Muscle of back (tissue), 3 donors: ENCODE measurements at regions not wholly inside any gene's neighbourhood (a gene's known extent, or its start where the extent isn't known, plus 50 kb on each side); places are given as distances from the start of the nearest gene placed in this dataset.
A peak's percentile ranks its signal among the peaks of the same experiment; 100 is the strongest.

ENCODE experiments used
- DNase-seq, 3 donors: peaks; one replicate each; pipeline versions ENCODE4 v3.0.0 to v3.0.0-alpha.2; 2013

DNA sequence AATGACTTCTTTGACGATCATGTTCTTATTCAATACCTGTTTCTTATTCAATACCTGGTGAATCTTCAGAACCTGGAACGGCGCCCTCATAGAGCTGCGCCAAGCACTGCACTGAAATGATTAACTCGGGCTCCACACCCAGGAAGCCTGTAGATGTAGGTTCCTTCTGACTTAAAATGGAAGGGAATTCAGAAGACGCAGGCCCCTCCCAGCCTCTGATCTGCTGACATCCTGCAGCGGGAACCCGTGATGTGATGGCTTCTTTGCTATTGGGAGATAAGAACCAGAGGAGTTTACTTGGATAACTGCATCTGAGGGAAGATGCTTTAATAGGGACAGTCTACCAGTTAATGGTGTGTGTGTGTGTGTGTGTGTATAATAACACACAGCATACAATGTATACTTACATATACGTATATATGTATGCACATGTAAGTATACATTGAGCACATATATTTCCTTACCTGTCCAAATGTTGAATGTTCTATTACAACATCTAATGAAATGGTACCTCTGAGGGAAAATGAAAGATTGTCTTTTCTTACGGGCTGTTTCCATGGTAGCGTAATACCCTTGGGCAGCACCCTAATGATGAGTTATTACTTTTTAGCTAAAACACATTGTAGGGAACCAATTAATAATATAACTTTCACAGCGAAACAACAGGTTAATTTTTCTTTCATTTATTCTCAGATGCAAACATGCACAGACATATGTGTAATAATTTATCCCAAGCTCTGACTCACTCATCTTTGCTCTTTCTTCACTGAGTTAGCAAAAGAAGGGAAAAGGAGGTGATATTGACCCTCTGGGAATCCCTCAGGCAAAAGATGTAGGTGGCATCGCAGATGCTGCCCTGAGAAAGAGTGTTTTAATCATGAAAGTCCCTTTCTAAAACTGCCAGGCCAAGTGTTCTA, 379.8 kb downstream of the SIPA1L2 start:
- no peak for DNase-seq

DNA sequence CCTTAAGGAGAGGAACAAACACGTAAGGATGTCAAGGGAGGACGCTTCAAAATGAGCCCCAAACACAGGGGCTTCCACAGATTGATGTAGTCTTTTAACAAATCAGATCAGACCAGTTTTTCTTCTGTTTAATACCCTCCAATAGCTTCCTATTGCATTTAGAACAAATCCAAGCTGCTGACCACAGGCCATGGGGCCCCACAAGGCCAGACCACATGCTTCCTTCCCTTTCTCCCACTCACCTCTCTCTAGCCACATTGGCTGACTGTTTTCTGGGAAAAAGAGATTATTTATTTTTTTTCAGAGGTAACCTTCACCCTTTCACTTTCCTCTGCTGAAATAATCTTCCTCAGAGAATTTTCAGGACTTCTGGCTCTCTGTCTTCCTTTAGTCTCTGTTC, 380.6 kb downstream of the SIPA1L2 start:
- no peak for DNase-seq

DNA sequence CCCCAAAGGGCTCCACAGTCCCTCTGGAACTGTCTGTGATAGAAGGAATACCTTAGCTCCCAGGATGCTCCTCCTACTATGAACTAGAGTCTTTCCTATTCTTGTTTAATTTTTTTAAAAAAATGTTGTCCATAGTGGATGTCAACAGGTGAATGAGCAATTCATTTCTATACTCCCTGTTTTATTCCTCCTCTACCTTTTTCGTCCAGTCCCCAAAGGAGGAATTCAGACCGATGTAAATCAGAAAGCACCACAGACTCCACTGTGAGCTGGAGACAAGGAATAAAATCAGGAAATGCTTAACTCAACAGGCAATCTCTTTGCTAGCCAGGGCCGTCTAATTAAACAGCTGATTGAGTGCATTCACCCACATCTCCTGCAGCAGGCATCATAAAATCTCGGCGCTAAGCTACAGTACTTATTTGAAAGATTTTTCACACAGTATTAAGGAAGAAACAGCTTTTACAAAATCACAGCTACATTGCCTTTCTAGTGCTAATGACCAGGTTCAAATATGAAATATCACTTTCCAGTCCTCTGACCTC, 381.6 kb downstream of the SIPA1L2 start:
- DNase-seq = no peak

DNA sequence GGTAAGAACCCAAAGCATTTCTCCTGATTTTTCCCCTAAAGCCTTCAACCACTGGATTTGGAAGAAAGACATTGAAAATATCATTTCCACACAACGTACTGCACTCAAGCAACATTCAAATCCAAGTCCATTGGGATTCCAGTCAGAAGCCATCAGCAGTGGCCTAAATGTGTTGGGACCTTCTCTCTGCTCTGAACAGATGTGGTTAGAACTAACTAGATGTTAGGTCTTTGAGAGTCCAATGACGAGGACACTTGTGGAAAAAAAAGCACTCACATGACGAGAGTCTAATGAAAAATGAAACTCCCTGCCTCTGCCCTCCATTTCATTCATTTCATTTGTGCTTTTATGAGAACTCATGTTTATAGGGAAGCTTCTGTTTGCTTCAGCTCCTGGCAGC, 382.3 kb downstream of the SIPA1L2 start:
- DNase-seq = peak in 1 of 3 donors; percentile 16

DNA sequence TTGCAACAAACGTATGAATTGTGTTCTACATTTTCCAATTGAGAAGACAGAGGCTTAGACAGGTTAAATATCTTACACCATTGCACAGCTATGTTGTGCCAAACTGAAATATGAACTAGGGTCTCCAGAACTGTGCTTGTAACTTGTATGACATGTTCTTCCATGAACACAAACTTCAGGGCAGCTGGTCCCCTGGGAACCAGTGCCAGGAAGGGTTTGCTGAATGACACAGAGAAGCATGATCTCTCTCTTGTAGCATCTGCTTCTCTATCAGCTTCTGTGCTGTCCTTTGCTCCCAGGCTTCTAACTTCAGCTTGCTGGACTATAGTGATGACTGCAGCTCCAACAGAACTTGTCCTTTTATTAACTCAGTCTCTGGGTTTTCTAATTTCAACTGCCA, 385.5 kb downstream of the SIPA1L2 start:
- peak in 2 of 3 donors; percentile 5 to 30 for DNase-seq

DNA sequence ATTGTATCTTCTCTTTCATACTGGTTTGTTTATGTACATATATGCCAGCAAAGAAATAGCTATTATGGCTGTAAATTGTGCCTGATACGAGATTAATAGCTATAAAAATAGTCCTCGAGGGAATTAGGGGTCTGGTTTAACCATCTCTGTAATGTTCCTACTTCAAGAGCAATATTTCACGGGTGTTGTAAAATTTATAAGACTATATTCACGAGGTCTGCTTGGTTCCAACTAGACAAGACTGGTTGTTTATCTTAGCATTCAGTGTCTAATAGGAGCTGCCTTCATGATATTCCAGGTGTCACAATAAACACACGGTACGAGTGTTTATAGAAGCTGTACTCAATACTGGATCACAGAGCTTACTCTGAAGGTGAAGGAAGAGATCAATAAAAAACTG, 389.9 kb downstream of the SIPA1L2 start:
- DNase-seq = no peak

DNA sequence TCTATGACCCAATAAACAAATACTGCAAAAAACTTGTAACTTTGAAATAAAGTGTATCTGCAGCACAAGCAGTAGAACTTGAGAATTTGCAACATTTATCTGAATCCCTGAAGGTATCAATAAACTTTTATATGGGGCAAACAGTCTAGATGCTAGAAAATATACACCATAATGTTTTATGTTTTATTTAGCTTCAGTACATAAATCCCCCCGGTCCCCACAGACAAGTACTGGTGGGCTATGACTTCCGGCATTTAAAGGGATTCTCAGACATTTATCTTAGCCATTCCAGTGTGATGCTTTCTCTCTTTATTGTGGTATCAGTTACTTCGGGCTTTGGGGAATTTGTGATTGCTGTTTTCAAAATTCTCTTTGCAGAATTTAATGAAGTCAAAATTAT, 390.4 kb downstream of the SIPA1L2 start:
- no peak for DNase-seq

DNA sequence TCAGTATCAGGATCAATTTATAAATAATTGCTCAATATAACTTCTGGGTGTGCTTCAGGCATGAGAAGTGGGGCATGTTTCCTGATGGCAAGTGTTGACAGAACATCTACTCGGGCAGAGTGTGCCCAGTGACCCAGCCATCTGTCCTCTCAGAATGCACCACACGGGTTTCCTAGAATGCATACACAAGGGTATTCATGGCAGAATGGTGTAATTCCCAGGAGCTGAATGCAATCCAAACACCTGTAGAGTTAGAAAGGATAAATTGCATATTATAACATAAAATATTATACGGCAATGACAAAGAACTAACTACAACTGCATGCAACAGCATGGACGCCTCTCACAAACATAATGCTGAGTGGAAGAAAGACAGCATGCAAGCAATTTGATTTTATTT, 391.9 kb downstream of the SIPA1L2 start:
- no peak for DNase-seq

DNA sequence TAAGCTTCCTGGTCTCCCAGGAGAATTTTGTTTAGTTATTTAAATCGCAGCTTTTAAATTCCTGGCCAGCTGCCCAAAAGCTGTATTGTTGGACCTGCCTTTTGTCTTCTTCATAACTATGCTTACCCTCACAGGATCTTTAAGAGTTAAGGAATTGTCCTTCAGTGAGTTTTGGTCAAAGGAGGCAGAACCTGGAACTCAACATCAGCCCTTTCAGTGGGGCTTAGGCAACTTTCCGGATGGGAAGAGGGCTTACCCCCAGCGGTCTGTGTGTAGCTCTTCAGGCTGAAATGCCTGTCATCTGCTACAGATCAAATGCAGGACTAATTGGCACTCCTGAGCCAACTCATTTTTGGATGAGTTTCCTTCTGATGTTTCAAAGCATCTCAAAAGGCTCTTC, 402.6 kb downstream of the SIPA1L2 start:
- DNase-seq = no peak

DNA sequence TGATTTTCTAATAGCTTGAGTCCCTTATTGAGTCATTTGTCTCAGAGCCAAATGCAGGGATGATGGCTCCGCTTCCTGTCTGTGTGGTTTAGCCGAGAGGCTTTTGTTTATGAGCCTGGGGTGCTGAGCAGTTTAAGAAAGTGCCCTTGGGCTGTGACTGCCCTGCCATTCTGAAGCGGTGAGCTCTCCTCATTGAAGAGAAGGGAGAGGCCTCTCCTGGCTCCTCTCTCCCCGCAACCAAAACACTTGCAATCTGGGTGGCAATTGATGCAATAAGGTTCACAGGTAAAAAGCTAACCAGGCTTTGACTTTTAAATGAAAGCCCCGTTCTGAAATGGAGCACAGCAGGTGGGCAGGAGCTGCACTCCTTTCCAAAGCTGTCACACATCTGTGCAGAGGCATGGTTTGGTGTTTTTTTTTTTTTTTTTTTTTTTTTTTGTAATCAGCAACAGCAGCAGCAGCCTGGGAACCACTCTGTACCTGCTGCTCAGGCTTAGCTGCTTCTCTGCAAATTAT, 403.7 kb downstream of the SIPA1L2 start:
- DNase-seq = peak in 2 of 3 donors; percentile 11 to 29

DNA sequence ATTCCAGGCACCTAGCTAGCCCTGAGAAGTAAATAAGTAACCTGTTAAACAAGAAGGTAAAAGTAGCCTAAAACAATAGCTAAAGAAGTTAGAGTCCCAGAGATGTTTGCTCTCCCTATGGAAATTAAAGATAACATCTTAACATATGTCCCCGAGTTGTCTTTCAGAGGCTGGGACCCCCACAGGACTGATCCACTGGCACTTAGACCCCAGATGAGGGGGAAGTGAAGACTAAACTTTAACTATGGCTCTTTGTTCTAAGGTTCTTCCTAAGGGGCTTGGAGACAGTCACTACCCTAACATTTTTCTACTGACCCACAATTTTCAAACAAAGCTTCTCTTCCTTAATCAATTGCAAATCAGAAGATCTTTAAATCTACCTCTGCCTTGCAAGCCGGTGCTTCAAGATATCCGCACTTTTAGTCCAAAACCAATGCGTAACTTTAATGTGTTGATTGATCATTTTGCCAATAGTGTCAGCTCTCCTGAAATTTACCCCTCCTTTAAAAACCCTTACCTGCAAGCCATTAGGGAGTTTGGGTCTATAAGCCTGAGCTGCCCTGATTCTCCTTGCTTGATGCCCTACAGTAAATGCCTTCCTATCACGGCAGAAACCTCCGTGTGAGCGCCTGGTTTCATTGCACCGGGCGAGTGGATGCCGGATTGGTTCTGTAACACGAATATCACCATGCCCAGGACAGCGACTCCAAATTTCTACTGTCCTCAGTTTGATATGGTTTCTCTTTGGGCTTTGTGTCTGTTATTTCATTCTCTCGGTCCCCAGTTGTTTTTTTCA, 404.4 kb downstream of the SIPA1L2 start:
- DNase-seq = no peak

DNA sequence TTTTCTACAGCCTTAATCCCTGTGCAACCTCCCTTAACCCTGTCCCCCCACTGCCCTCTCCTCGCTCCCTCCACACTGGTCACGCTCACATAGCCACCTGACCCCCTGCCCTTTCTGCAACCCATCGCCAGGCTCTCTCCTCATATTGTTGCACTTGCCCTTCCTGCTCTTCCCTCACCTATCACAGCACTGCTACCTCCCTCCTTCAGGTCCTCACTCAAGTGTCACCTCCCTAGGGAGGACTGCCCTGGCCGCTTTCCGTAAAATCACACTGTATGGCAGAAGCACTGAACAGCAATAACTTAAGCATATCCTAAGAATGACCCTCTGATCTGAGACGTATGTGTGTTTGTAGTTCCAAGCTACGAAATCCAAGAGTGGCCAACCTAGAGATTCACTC, 406.0 kb downstream of the SIPA1L2 start:
- DNase-seq = no peak

DNA sequence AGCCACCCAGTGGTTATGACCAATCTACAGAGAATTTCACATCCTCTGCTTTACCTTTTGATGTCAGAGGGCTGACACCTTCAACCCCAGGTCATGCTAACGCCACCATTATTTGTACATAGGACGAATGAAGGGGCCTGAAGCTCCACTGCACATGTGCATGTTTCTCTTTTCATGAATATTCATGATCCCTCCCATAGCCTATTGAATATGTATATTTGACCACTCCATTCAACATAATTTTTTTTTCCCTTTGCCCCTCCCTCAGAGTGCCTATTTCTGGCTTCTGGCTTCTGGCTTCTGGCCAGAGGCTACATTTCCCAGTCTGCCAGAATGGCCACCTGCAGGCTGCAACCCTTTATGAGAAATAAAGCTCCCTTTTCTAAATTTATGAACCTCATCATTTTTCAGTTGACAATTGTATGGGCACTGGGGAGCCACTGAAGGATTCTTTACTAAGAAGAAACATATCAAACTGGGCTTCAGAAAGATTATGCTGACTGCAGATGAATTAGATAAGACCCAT, 406.7 kb downstream of the SIPA1L2 start:
- DNase-seq = no peak

DNA sequence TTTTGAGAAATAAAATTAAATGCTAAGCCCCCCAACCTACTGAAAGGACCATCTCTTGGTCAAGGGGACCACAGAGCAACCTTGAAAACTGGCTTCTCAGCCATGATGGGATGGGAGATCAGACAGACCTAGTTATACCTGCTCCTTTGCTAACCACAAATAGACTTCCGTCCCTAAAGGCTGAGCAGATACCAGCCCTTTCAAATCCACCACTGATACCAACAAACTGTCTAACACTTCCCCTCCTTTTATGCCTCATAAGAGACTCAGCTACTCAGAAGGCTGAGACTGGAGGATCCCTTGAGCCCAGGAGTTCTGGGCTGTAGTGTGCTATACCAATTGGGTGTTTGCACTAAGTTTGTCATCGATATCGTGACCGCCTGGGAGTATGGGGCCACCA, 407.3 kb downstream of the SIPA1L2 start:
- no peak for DNase-seq

DNA sequence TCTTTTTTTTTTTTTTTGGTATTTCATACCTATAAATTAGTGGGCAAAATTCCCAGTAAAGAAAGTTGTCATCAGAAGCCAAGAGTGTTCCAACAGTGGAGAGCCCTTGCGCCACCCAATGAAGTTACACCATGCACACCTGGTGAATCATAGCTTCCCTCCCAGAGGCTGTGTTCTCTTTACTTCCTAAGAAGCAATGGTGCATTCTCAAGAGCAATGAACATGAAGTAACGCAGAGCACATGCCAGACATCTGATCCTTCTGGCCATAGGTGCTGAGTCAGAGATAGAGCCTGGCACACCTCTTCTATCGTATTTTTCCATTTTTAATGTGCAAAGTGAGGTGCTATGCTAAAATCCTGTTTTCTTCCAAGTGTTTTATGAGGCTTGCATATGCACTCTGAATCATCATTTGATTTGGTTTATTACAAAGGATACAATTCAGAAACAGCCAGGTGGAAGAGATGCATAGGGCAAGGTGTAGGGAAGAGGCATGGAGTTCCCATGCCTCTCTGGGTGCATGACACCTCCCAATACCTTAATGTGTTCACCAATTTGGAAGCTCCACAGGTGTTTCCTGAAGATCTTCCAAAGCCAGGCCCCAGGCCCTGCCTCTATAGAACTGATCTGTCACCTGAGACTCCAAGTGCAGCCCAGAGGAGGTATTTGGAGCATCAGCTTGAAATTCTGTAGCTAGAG, 408.0 kb downstream of the SIPA1L2 start:
- no peak for DNase-seq

DNA sequence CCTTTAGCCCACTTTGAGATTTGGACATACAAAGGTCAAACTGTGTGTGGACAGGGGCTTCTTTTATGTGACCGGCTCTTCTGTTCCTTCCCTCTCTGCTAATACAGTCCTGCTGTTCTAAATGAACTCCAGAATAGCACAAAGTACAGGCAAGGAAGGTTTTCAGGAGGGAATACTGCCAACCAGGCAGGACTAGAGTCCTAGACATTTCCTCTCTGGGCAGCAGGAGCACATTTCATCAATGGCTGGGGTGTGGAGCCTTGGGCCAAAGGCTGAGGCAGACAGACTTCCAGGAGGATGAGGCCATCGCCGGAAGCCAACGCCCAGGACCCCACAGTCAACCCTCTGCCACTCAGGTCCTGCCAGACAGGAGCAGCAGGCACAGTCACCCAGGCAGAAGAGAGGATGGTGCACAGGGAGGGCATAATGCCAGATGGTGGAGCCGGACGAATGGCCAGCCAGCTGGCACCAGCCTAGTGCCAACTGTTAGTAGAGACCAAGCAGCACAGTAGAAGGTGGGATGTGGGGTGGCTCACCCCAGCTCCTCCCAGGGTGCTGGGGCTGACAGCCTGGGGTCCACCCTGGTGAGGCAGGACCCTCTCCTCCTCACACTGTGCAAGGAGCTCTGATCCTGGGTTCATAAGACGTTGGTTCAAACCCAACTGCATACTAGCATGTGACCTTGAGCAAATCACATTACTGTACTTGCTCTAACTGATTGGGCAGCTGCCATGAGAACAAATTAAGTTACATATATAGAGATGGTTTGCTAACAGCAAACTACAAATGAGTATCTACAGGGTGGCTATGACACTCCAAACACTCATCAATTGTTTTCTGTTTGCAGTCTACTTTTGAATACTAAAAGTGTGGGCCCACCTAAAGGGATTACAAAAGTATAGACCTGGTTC, 410.7 kb downstream of the SIPA1L2 start:
- peak in 1 of 3 donors; percentile 10 for DNase-seq

DNA sequence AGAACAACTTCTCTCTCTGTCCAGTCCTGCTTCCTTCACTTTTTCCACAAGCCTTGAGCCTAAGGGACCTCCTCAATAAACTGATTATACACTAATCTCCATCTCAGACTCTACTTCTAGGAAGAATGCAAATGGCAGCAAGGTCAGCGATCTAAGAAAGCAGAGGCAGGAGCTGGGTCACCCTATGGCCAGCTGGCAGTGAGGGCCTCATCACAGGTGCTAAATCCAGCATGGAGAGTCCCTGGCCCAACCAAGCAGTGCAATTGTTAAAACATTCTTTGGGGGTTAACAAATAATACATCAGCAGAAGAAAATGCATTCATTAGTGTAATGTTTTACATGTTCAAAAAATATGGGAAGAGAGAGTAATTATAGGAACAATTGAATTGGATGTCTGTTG, 416.0 kb downstream of the SIPA1L2 start:
- no peak for DNase-seq

DNA sequence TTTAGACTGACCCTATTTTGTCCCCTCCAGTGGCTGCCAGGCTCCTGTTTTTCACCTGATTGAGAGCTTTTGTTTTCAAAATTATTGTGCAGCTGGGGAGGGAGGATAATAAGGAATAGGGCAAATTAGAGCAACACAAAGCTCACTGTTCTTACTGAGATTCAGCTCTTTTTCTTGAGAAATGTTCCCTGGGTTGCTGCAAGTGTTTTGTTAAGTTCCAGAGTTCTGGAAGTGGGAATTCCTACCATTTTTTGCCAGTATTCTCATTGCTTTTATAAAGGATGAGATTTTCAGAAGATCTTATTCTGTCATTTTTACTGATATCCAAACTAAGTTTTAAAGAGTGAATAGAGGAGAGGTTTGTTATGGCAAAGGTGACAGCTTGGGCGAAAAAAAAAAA, 417.7 kb downstream of the SIPA1L2 start:
- no peak for DNase-seq

DNA sequence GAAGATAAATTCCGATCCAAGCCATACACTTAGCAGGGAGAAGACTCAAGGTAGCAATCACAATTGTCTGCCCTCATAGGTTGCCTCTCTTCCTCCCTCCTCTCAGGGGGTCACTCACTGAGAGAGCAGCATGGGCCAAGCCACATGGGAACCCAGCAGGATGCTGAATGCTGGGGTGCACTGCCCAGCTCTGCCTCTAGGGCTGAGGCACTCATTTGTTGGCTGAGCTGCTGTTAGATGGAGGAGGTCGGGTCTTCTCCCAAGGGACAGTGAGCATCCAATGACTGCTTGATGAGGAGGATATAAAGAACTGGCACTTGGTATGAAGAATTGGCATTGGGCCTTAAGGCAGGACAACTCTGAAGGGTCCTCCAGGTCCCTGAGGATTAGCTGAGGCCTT, 418.8 kb downstream of the SIPA1L2 start:
- no peak for DNase-seq

DNA sequence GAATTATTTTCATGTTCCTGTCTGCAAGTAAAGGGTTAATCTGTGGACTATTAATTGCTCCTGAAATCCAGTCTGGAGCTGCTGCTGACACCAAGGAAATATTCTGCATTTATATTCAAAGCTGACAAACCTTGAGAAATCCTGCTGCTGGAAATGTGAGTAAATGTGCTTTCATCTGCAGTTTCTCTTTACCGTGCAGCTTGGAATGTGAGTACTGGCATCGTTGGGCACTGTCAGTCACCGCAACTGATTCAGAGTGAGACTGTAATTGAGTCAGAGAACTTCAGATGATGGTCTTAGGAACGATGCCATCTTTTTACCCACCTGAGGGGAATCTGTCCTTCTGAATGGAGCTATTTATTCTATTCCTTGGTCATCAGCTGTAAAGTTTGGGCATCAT, 420.6 kb downstream of the SIPA1L2 start:
- DNase-seq = no peak
